Activated CD8-positive, alpha-beta T cell treated with anti-CD3 and anti-CD28 coated beads for 36 hours (primary cell): ENCODE measurements at regions not wholly inside any gene's neighbourhood (a gene's known extent, or its start where the extent isn't known, plus 50 kb on each side); places are given as distances from the start of the nearest gene placed in this dataset.
"Not testable (repeated sequence)": the region's sequence is repeated elsewhere in the genome, so short reads cannot be mapped to it uniquely, and the experiment has no call there.

Experiments used
- ATAC-seq: fragments of 200-7000 bp; cut with Tn5 transposase; one replicate; pipeline ENCODE4 v1.10.0; 2021; ENCODE audit warnings: mild to moderate bottlenecking, moderate library complexity
- CTCF ChIA-PET: fragments of 350-600 bp; sonication (Branson Sonifier 250); formaldehyde crosslinking; loops from one replicate; lab custom pipeline; 2021; ENCODE audit warnings: antibody characterized with exemption; lab: Charles Lee
- POLR2A ChIA-PET: fragments of 350-600 bp; sonication (Branson Sonifier 250); formaldehyde crosslinking; loops from one replicate; lab custom pipeline; 2021; ENCODE audit warnings: antibody characterized with exemption; lab: Charles Lee
- DNase-seq: peaks from one replicate; pipeline ENCODE4 v3.0.0-alpha.2; 2020
- H3K27ac Mint-ChIP-seq: one replicate; pipeline ENCODE4 v1.8.0; 2021; ENCODE audit warnings: mild to moderate bottlenecking, mixed read lengths
- H3K27me3 Mint-ChIP-seq: one replicate; pipeline ENCODE4 v1.8.0; 2021; ENCODE audit warnings: mixed read lengths
- H3K36me3 Mint-ChIP-seq: one replicate; pipeline ENCODE4 v1.8.0; 2021; ENCODE audit warnings: low read depth, mixed read lengths
- H3K4me1 Mint-ChIP-seq: one replicate; pipeline ENCODE4 v1.8.0; 2021; ENCODE audit warnings: low read depth, mixed read lengths
- H3K4me3 Mint-ChIP-seq: one replicate; pipeline ENCODE4 v1.8.0; 2021; ENCODE audit warnings: mild to moderate bottlenecking, moderate library complexity, mixed read lengths
- H3K9me3 Mint-ChIP-seq: one replicate; pipeline ENCODE4 v1.8.0; 2021; ENCODE audit warnings: mixed read lengths
- CTCF ChIP-seq: fragments of 200-600 bp; IDR thresholded peaks from one replicate; pipeline ENCODE4 v1.8.0; 2022; ENCODE audit warnings: antibody characterized with exemption, mild to moderate bottlenecking
- intact Hi-C: fragments of 100-400 bp; cut with micrococcal nuclease; formaldehyde crosslinking; loops from one replicate; pipeline ENCODE4 v1.10.0; 2022

- intact Hi-C loops, result no loop called here
- no peaks in the 10 kb centered on the region for H3K9me3 Mint-ChIP-seq
- ATAC-seq, result no peak
- TF ChIP-seq CTCF, result no peak
- no peaks in the 10 kb centered on the region for H3K36me3 Mint-ChIP-seq
- H3K4me3 Mint-ChIP-seq, result no peak overlapping the region
- ChIA-PET POLR2A (no interaction called here), CTCF (interaction anchor here (0.9 kb wide), 1 partner anchor 332 kb away, joined by 3 read pairs; no protein-coding TSS in a partner anchor)
- no peak for DNase-seq
- H3K4me1 Mint-ChIP-seq, result no peaks in the 10 kb centered on the region
- H3K27me3 Mint-ChIP-seq, result peaks cover 5% of the 10 kb centered on the region
- no peak overlapping the region for H3K27ac Mint-ChIP-seq
Observed at GRCh38 chr16:19967963-19968362, 83.3 kb upstream of the GPRC5B start.

- Mint-ChIP-seq H3K27ac (no peak overlapping the region), H3K9me3 (no peaks in the 10 kb centered on the region), H3K4me1 (no peaks in the 10 kb centered on the region), H3K36me3 (no peaks in the 10 kb centered on the region), H3K4me3 (no peak overlapping the region), H3K27me3 (peaks cover 5% of the 10 kb centered on the region)
- no peak for TF ChIP-seq CTCF
- ATAC-seq, result no peak
- DNase-seq, result no peak
- ChIA-PET POLR2A (no interaction called here), CTCF (interaction anchor here (0.9 kb wide), 1 partner anchor 333 kb away, joined by 3 read pairs; no protein-coding TSS in a partner anchor)
- intact Hi-C loops, result no loop called here
Observed at GRCh38 chr16:19967561-19967960, 82.9 kb upstream of the GPRC5B start.

GRCh38 chr16:19963301-19963700, 78.7 kb upstream of the GPRC5B start:
- CTCF ChIA-PET, result interaction anchor here (1.2 kb wide), 1 partner anchor 17 kb away, joined by 3 read pairs; no protein-coding TSS in a partner anchor
- no peaks in the 10 kb centered on the region for H3K4me1 Mint-ChIP-seq
- no peak for TF ChIP-seq CTCF
- POLR2A ChIA-PET, result no interaction called here
- intact Hi-C loops, result no loop called here
- H3K9me3 Mint-ChIP-seq, result no peaks in the 10 kb centered on the region
- no peak overlapping the region for H3K27ac Mint-ChIP-seq
- H3K4me3 Mint-ChIP-seq, result no peak overlapping the region
- H3K36me3 Mint-ChIP-seq, result no peaks in the 10 kb centered on the region
- ATAC-seq (no peak), DNase-seq (no peak)
- peaks cover 5% of the 10 kb centered on the region for H3K27me3 Mint-ChIP-seq

- ATAC-seq (no peak), DNase-seq (no peak)
- Mint-ChIP-seq H3K36me3 (no peaks in the 10 kb centered on the region), H3K4me1 (no peaks in the 10 kb centered on the region), H3K9me3 (no peaks in the 10 kb centered on the region), H3K27ac (no peak overlapping the region), H3K27me3 (peaks cover 2% of the 10 kb centered on the region), H3K4me3 (no peak overlapping the region)
- ChIA-PET POLR2A (no interaction called here), CTCF (no interaction called here)
- TF ChIP-seq CTCF, result no peak
- intact Hi-C loops, result no loop called here
Observed at GRCh38 chr16:19960183-19960582, 75.5 kb upstream of the GPRC5B start.

- H3K9me3 Mint-ChIP-seq, result no peaks in the 10 kb centered on the region
- TF ChIP-seq CTCF, result no peak
- H3K4me3 Mint-ChIP-seq, result no peak overlapping the region
- no peaks in the 10 kb centered on the region for H3K4me1 Mint-ChIP-seq
- H3K36me3 Mint-ChIP-seq, result no peaks in the 10 kb centered on the region
- no peak overlapping the region for H3K27ac Mint-ChIP-seq
- ChIA-PET POLR2A (no interaction called here), CTCF (no interaction called here)
- no peak for DNase-seq
- peaks cover 2% of the 10 kb centered on the region for H3K27me3 Mint-ChIP-seq
- intact Hi-C loops, result no loop called here
- no peak for ATAC-seq
Observed at GRCh38 chr16:19959736-19960135, 75.1 kb upstream of the GPRC5B start.

- H3K9me3 Mint-ChIP-seq, intact Hi-C loops, H3K36me3 Mint-ChIP-seq, DNase-seq, H3K4me1 Mint-ChIP-seq, POLR2A ChIA-PET, H3K27me3 Mint-ChIP-seq, ATAC-seq, CTCF ChIA-PET, H3K27ac Mint-ChIP-seq, H3K4me3 Mint-ChIP-seq: not testable (repeated sequence)
Observed at GRCh38 chr16:19955896-19956295, 71.2 kb upstream of the GPRC5B start.

- H3K27ac Mint-ChIP-seq, H3K36me3 Mint-ChIP-seq, H3K27me3 Mint-ChIP-seq, H3K4me1 Mint-ChIP-seq, CTCF ChIA-PET, POLR2A ChIA-PET, intact Hi-C loops, H3K4me3 Mint-ChIP-seq, ATAC-seq, DNase-seq, H3K9me3 Mint-ChIP-seq: not testable (repeated sequence)
Observed at GRCh38 chr16:19955084-19955483, 70.4 kb upstream of the GPRC5B start.
